ENCODE measurements at regions not wholly inside any gene's neighbourhood (a gene's known extent, or its start where the extent isn't known, plus 50 kb on each side); places are given as distances from the start of the nearest gene placed in this dataset.

DNA sequence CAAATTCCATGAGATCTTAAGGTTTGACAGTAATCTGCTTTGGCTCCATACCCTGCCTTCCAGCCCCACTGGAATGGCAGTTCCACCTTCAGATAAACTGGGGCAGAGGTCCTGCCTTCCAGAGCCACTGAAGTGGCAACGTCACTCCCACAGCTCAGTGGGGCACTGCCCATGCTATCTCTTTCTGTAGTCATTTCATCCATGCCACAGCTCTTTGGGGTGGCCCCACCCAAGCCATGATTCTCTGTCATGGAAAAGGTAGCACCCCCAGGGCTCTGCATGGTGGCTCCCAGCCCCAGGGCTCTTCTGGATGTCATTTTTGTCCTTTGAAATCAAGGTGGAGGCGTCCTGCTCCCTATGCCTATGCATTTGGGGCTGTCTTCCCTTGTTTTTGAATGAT, 596.5 kb downstream of the SPOCK3 start:
- Histone ChIP-seq H3T11ph (ENCODE audit: low read length) (no peak overlapping the region), H4K20me1 (ENCODE audit: control insufficient read depth, insufficient read depth, insufficient read length) (no peaks in the 10 kb centered on the region), H3K23me2 (ENCODE audit: insufficient read length, low read depth, low read length, poor library complexity, severe bottlenecking) (no peaks in the 10 kb centered on the region), H3K23ac (ENCODE audit: insufficient read length, low read depth, low read length) (no peak overlapping the region), H3K27me3 (ENCODE audit: insufficient read depth, low read length) (no peaks in the 10 kb centered on the region), H3K4me1 (ENCODE audit: insufficient read depth, low read length) (no peaks in the 10 kb centered on the region), H2BK15ac (ENCODE audit: low read depth, low read length) (no peak overlapping the region), H2BK120ac (ENCODE audit: low read depth, low read length, poor library complexity, severe bottlenecking) (no peak overlapping the region), H4K8ac (replicated peaks; ENCODE audit: insufficient read length, low read depth, low read length) (no peak overlapping the region), H4K5ac (ENCODE audit: insufficient read length, low read depth, low read length) (no peak overlapping the region), H3K27ac (ENCODE audit: insufficient read length, low read depth, low read length) (no peak overlapping the region), H3K18ac (ENCODE audit: insufficient read length, low read depth, low read length) (no peak overlapping the region), H3K79me2 (ENCODE audit: insufficient read depth, low read length) (no peaks in the 10 kb centered on the region), H3K4ac (ENCODE audit: low read depth, low read length) (no peak overlapping the region), H3K56ac (ENCODE audit: insufficient read length, low read depth, low read length) (no peak overlapping the region), H3K9ac (ENCODE audit: extremely low read depth, insufficient read length, low read length) (no peak overlapping the region), H4K91ac (ENCODE audit: insufficient read length, low read depth, low read length) (no peak overlapping the region), H3K79me1 (ENCODE audit: insufficient read depth, low read depth, low read length, poor library complexity, severe bottlenecking) (no peaks in the 10 kb centered on the region), H2BK20ac (ENCODE audit: low read depth, low read length, poor library complexity, severe bottlenecking) (no peak overlapping the region), H2BK12ac (ENCODE audit: insufficient read length, low read depth, low read length) (no peak overlapping the region), H3K4me2 (ENCODE audit: insufficient read depth, insufficient read length, low read length) (no peak overlapping the region), H2AFZ (ENCODE audit: low read length) (no peak overlapping the region), H3K9me3 (ENCODE audit: control insufficient read depth, low read depth, low read length) (no peaks in the 10 kb centered on the region), H2BK5ac (ENCODE audit: insufficient read length, low read length) (no peak overlapping the region), H3K14ac (ENCODE audit: insufficient read depth, low read length) (no peak overlapping the region), H2AK5ac (ENCODE audit: insufficient read length, low read length) (no peak overlapping the region)
- Mint-ChIP-seq H3K4me3 (no peak overlapping the region), H3K4me1 (no peaks in the 10 kb centered on the region), H3K27ac (no peak overlapping the region; a peak in 1 of 7 replicates), H3K36me3 (ENCODE audit: insufficient read depth in 1 of 3, low read depth in 3 of 3) (peaks cover 0 to 8% (median 3%) of the 10 kb centered on the region in 3 experiments; a peak in 2 of 7 replicates), H3K27me3 (ENCODE audit: low read depth) (no peaks in the 10 kb centered on the region), H3K9me3 (peaks cover 0 to 4% of the 10 kb centered on the region in 2 experiments; a peak in 3 of 5 replicates)
- no peak for DNase-seq
- TF ChIP-seq, protein P1, sequence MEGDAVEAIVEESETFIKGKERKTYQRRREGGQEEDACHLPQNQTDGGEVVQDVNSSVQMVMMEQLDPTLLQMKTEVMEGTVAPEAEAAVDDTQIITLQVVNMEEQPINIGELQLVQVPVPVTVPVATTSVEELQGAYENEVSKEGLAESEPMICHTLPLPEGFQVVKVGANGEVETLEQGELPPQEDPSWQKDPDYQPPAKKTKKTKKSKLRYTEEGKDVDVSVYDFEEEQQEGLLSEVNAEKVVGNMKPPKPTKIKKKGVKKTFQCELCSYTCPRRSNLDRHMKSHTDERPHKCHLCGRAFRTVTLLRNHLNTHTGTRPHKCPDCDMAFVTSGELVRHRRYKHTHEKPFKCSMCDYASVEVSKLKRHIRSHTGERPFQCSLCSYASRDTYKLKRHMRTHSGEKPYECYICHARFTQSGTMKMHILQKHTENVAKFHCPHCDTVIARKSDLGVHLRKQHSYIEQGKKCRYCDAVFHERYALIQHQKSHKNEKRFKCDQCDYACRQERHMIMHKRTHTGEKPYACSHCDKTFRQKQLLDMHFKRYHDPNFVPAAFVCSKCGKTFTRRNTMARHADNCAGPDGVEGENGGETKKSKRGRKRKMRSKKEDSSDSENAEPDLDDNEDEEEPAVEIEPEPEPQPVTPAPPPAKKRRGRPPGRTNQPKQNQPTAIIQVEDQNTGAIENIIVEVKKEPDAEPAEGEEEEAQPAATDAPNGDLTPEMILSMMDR (conservative IDR thresholded peaks at IDR 0.05) = no peak
- no CpG with 5 or more reads among the region's 2 CpGs for WGBS (ENCODE audit: extremely low coverage, insufficient read length, low lambda C conversion rate)
